RWPE2 (cell line): ENCODE measurements at regions not wholly inside any gene's neighbourhood (a gene's known extent, or its start where the extent isn't known, plus 50 kb on each side); places are given as distances from the start of the nearest gene placed in this dataset.

Experiments
- ATAC-seq: fragments of 200-7000 bp; cut with Tn5 transposase; 3 replicates; pipeline ENCODE4 v1.9.1; 2021; ENCODE audit warnings: low read depth
- DNase-seq: peaks from one replicate; pipeline ENCODE4 v3.0.0-alpha.2; 2020; ENCODE audit warnings: low spot score
- H3K27ac ChIP-seq: fragments of 450-650 bp; 2 replicates; pipeline ENCODE4 v1.5.1; 2017; ENCODE audit warnings: mild to moderate bottlenecking; ENCODE audit not compliant: poor library complexity, severe bottlenecking
- H3K27me3 ChIP-seq: fragments of 250-450 bp; sonication (Bioruptor Pico); 2 replicates; pipeline ENCODE4 v1.5.1; 2021; ENCODE audit warnings: mild to moderate bottlenecking, moderate library complexity; ENCODE audit not compliant: insufficient read depth, poor library complexity, severe bottlenecking
- H3K36me3 ChIP-seq: fragments of 250-450 bp; sonication (Bioruptor Pico); 2 replicates; pipeline ENCODE4 v1.5.1; 2020; ENCODE audit warnings: low read depth, mild to moderate bottlenecking, moderate library complexity
- H3K4me1 ChIP-seq: fragments of 250-450 bp; sonication (Bioruptor Pico); 2 replicates; pipeline ENCODE4 v1.5.1; 2021; ENCODE audit warnings: mild to moderate bottlenecking, moderate library complexity; ENCODE audit not compliant: insufficient read depth, poor library complexity, severe bottlenecking
- H3K4me3 ChIP-seq: fragments of 250-450 bp; sonication (Bioruptor Pico); 2 replicates; pipeline ENCODE4 v1.5.1; 2021; ENCODE audit warnings: mild to moderate bottlenecking, moderate library complexity; ENCODE audit not compliant: severe bottlenecking
- H3K9me3 ChIP-seq: fragments of 250-450 bp; sonication (Bioruptor Pico); 2 replicates; pipeline ENCODE4 v1.5.1; 2021; ENCODE audit warnings: mild to moderate bottlenecking, moderate library complexity; ENCODE audit not compliant: severe bottlenecking
- CTCF ChIP-seq: fragments of 450-650 bp; IDR thresholded peaks from one replicate; pipeline ENCODE4 v1.5.1; 2017; ENCODE audit warnings: mild to moderate bottlenecking, moderate library complexity; ENCODE audit not compliant: poor library complexity, severe bottlenecking

GRCh38 chr6:113758826-113759574 is 98.1 kb upstream of the MARCKS start:
- peaks cover 15% of the 10 kb centered on the region for H3K4me1 ChIP-seq
- H3K9me3 ChIP-seq, result no peaks in the 10 kb centered on the region
- H3K36me3 ChIP-seq, result no peaks in the 10 kb centered on the region
- no peak overlapping the region for H3K27ac ChIP-seq
- H3K4me3 ChIP-seq, result no peak overlapping the region
- no peaks in the 10 kb centered on the region for H3K27me3 ChIP-seq
- TF ChIP-seq CTCF, result no peak
- ATAC-seq (peak; percentile 47; the same call in 1 of the 3 replicates), DNase-seq (no peak)

- H3K27ac ChIP-seq, result peak overlapping the region; percentile 92
- no peak for ATAC-seq
- no peak for TF ChIP-seq CTCF
- H3K4me3 ChIP-seq, result no peak overlapping the region
- H3K27me3 ChIP-seq, result no peaks in the 10 kb centered on the region
- no peaks in the 10 kb centered on the region for H3K9me3 ChIP-seq
- DNase-seq, result no peak
- H3K36me3 ChIP-seq, result no peaks in the 10 kb centered on the region
- H3K4me1 ChIP-seq, result peaks cover 15% of the 10 kb centered on the region
Measured at GRCh38 chr6:113762641-113763040, 94.5 kb upstream of the MARCKS start.

GRCh38 chr6:113763311-113763766 is 93.8 kb upstream of the MARCKS start:
- Histone ChIP-seq H3K4me1 (peaks cover 15% of the 10 kb centered on the region), H3K9me3 (no peaks in the 10 kb centered on the region), H3K27me3 (no peaks in the 10 kb centered on the region), H3K27ac (peak overlapping the region; percentile 92), H3K4me3 (no peak overlapping the region), H3K36me3 (no peaks in the 10 kb centered on the region)
- DNase-seq (no peak), ATAC-seq (peak; percentile 56)
- no peak for TF ChIP-seq CTCF

GRCh38 chr6:113763876-113764275 is 93.3 kb upstream of the MARCKS start:
- H3K27ac ChIP-seq, result peak overlapping the region; percentile 92
- TF ChIP-seq CTCF, result no peak
- H3K4me1 ChIP-seq, result peaks cover 15% of the 10 kb centered on the region
- no peaks in the 10 kb centered on the region for H3K9me3 ChIP-seq
- DNase-seq (peak; percentile 73), ATAC-seq (peak; percentile 94)
- no peaks in the 10 kb centered on the region for H3K27me3 ChIP-seq
- no peaks in the 10 kb centered on the region for H3K36me3 ChIP-seq
- H3K4me3 ChIP-seq, result no peak overlapping the region

GRCh38 chr6:113765909-113766308 is 91.2 kb upstream of the MARCKS start:
- Histone ChIP-seq H3K27me3 (no peaks in the 10 kb centered on the region), H3K4me3 (no peak overlapping the region), H3K4me1 (peaks cover 15% of the 10 kb centered on the region), H3K27ac (no peak overlapping the region), H3K36me3 (no peaks in the 10 kb centered on the region), H3K9me3 (no peaks in the 10 kb centered on the region)
- DNase-seq (no peak), ATAC-seq (no peak)
- no peak for TF ChIP-seq CTCF
